ENCODE measurements at regions not wholly inside any gene's neighbourhood (a gene's known extent, or its start where the extent isn't known, plus 50 kb on each side); places are given as distances from the start of the nearest gene placed in this dataset.

DNA sequence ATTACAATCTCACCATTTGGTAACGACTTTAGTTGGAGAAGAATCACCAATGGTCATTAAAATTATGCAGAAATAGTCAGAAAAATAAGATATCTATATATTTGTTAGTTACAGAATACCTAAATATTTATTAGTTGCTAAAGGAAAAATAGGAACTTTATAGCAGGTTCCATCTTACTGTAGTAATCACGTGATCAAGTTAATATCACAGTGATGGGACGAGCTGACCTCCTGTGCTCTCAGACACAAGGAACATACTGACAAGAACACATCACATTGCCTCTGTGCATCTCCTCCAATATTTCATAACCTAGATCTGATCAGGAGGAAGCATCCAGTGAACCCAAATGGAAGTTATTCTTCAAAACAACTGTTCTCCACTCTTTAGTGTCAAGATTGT lies 215.3 kb downstream of the GALR1 start:
- Histone ChIP-seq H3K9me3 (no peaks in the 10 kb centered on the region), H3K36me3 (no peaks in the 10 kb centered on the region), H3K27ac (no peak overlapping the region), H3K27me3 (no peaks in the 10 kb centered on the region), H3K4me3 (no peak overlapping the region), H3K4me1 (no peaks in the 10 kb centered on the region)
- TF ChIP-seq, protein P1, sequence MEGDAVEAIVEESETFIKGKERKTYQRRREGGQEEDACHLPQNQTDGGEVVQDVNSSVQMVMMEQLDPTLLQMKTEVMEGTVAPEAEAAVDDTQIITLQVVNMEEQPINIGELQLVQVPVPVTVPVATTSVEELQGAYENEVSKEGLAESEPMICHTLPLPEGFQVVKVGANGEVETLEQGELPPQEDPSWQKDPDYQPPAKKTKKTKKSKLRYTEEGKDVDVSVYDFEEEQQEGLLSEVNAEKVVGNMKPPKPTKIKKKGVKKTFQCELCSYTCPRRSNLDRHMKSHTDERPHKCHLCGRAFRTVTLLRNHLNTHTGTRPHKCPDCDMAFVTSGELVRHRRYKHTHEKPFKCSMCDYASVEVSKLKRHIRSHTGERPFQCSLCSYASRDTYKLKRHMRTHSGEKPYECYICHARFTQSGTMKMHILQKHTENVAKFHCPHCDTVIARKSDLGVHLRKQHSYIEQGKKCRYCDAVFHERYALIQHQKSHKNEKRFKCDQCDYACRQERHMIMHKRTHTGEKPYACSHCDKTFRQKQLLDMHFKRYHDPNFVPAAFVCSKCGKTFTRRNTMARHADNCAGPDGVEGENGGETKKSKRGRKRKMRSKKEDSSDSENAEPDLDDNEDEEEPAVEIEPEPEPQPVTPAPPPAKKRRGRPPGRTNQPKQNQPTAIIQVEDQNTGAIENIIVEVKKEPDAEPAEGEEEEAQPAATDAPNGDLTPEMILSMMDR (IDR thresholded peaks at IDR 0.05): no peak
- TF ChIP-seq POLR2A (IDR thresholded peaks at IDR 0.05): no peak
- no peak for TF ChIP-seq EP300 (IDR thresholded peaks at IDR 0.05)
- TF ChIP-seq POLR2AphosphoS5 (IDR thresholded peaks at IDR 0.05): no peak
- 57 to 74% (median 69%) methylated on average over 3 of the region's 3 CpGs for WGBS, 5 donors
- intact Hi-C loops (cut with DNase I; ENCODE audit: low total_unique reads): no loop called here
- no peak for DNase-seq

DNA sequence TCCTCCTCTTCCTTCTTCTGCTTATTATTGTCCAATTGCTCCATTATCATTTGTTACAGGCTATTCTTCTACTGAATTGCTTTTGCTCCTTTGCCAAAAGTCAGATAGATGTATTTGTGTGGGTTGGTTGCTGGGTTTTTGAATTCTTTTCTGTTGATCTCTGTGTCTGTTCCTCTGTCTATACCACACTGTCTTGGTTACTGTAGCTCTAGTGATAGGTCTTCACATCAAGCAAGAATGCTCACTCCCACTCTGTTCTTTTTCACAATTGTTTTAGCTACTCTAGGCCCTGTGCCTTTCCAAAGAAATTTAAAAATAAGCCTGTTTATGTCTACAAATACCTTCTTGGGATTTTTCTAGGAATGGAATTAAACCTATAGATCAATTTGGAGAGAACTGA lies 217.2 kb downstream of the GALR1 start:
- TF ChIP-seq EP300 (IDR thresholded peaks at IDR 0.05) (no peak), POLR2A (IDR thresholded peaks at IDR 0.05) (no peak), POLR2AphosphoS5 (IDR thresholded peaks at IDR 0.05) (no peak)
- TF ChIP-seq, protein P1 (IDR thresholded peaks at IDR 0.05): no peak
- Histone ChIP-seq H3K9me3 (no peaks in the 10 kb centered on the region), H3K27ac (no peak overlapping the region), H3K36me3 (no peaks in the 10 kb centered on the region), H3K4me1 (no peaks in the 10 kb centered on the region), H3K27me3 (no peaks in the 10 kb centered on the region), H3K4me3 (no peak overlapping the region)
- no peak for DNase-seq
- intact Hi-C loops (cut with DNase I; ENCODE audit: low total_unique reads): no loop called here

DNA sequence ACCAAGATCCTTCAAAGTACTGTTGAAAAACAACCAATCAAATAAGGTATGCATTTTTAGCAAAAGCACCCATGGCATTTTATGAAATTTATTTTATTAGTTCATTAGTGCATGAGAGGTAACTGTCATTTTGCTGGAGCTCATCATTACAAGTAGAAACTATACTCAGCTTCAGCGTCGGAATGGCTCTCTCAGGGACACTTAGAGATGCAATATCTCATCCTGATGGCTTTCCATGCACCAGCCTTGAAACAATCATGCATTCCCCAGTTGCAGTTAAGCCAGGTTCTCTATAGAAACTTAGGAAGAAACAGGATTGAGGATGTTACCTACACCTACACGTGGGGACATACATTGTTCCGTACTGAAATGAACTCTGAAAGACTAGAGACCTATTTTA lies 219.5 kb downstream of the GALR1 start:
- H3K36me3 ChIP-seq: no peaks in the 10 kb centered on the region
- WGBS, 5 donors: 82 to 90% (median 87%) methylated on average over 4 of the region's 4 CpGs
- no peak for DNase-seq
- H3K9me3 ChIP-seq: no peaks in the 10 kb centered on the region
- TF ChIP-seq POLR2A (IDR thresholded peaks at IDR 0.05): no peak
- TF ChIP-seq, protein P1 (IDR thresholded peaks at IDR 0.05): no peak
- no peak for TF ChIP-seq EP300 (IDR thresholded peaks at IDR 0.05)
- no peak for TF ChIP-seq POLR2AphosphoS5 (IDR thresholded peaks at IDR 0.05)
- no peak overlapping the region for H3K4me3 ChIP-seq
- H3K27me3 ChIP-seq: no peaks in the 10 kb centered on the region
- no peaks in the 10 kb centered on the region for H3K4me1 ChIP-seq
- intact Hi-C loops (cut with DNase I; ENCODE audit: low total_unique reads): no loop called here
- no peak overlapping the region for H3K27ac ChIP-seq

DNA sequence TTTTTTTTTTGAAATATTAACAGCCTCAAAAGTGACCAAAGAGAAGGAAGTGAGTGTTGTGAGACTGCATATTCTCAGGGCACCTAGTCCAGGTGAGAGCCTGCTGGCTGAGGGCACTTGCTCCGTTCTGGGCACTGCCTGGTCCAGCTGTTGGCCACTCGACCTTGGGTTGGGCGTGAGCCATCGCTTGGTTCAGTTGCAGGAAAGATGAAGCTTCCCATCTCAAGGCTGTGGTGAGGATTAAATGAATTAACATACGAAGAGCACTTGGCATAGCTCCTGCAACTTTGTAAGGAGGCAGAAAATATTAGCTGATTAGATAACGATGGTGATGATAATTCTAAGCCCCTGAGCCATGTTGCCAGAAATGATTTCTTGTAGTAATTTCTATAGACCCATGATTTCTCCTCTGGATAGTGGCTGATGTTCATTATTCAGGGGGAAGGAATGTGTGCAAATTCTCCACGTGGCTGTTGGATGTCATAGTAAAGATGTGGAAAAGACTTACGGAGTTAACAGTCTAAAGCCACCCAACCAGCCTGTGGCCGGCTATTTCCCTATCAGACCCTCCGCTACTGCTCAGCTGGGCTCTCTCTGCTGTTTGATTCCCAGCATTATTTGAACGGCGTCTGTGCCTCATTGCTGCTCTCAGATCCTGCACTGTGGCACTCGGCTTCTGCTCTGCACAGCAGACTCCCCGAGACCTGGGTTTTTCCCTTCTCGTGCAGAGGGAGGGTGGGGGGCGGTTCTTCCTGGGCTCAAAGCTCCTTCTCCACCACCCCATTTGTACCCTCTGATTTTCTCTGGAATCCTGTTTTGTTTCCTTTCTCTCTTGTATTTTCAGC lies 221.1 kb downstream of the GALR1 start:
- H3K27ac ChIP-seq: no peak overlapping the region
- no peaks in the 10 kb centered on the region for H3K9me3 ChIP-seq
- DNase-seq: no peak
- TF ChIP-seq POLR2A (IDR thresholded peaks at IDR 0.05) (no peak), POLR2AphosphoS5 (IDR thresholded peaks at IDR 0.05) (no peak), EP300 (IDR thresholded peaks at IDR 0.05) (no peak)
- TF ChIP-seq, protein P1 (IDR thresholded peaks at IDR 0.05): no peak
- no peaks in the 10 kb centered on the region for H3K36me3 ChIP-seq
- intact Hi-C loops (cut with DNase I; ENCODE audit: low total_unique reads): no loop called here
- no peaks in the 10 kb centered on the region for H3K27me3 ChIP-seq
- no peaks in the 10 kb centered on the region for H3K4me1 ChIP-seq
- no peak overlapping the region for H3K4me3 ChIP-seq
- WGBS, 5 donors: 40 to 53% (median 49%) methylated on average over 16 of the region's 16 CpGs
